Activated naive CD8-positive, alpha-beta T cell treated with anti-CD3 and anti-CD28 coated beads, Interleukin-2, amount 10 ng/mL, durations not matched to agents 7 days and 5 days (primary cell): ENCODE measurements at regions not wholly inside any gene's neighbourhood (a gene's known extent, or its start where the extent isn't known, plus 50 kb on each side); places are given as distances from the start of the nearest gene placed in this dataset.

Experiments
- ATAC-seq: fragments of 150-1000 bp; cut with Tn5 transposase; one replicate; pipeline ENCODE4 v1.10.0; 2021; ENCODE audit warnings: low read depth, moderate library complexity
- POLR2A ChIA-PET: fragments of 350-600 bp; sonication (Branson Sonifier 250); formaldehyde crosslinking; loops from one replicate; lab custom pipeline; 2021; ENCODE audit warnings: antibody characterized with exemption; lab: Charles Lee
- DNase-seq: peaks from one replicate; pipeline ENCODE4 v3.0.0; 2021
- H3K27ac Mint-ChIP-seq: one replicate; pipeline ENCODE4 v1.8.0; 2022; ENCODE audit warnings: mild to moderate bottlenecking, mixed read lengths
- H3K27me3 Mint-ChIP-seq: one replicate; pipeline ENCODE4 v1.8.0; 2022; ENCODE audit warnings: mild to moderate bottlenecking, moderate library complexity, mixed read lengths
- H3K36me3 Mint-ChIP-seq: one replicate; pipeline ENCODE4 v1.8.0; 2021; ENCODE audit warnings: mild to moderate bottlenecking, mixed read lengths
- H3K4me1 Mint-ChIP-seq: one replicate; pipeline ENCODE4 v1.8.0; 2021; ENCODE audit warnings: mixed read lengths
- H3K4me3 Mint-ChIP-seq: one replicate; pipeline ENCODE4 v1.8.0; 2022; ENCODE audit warnings: mild to moderate bottlenecking, moderate library complexity, mixed read lengths
- H3K9me3 Mint-ChIP-seq: one replicate; pipeline ENCODE4 v1.8.0; 2021; ENCODE audit warnings: mixed read lengths

- no peaks in the 10 kb centered on the region for H3K9me3 Mint-ChIP-seq
- no peak overlapping the region for H3K4me3 Mint-ChIP-seq
- no peak overlapping the region for H3K27ac Mint-ChIP-seq
- H3K27me3 Mint-ChIP-seq, result peaks cover 3% of the 10 kb centered on the region
- ATAC-seq (no peak), DNase-seq (no peak)
- no peaks in the 10 kb centered on the region for H3K4me1 Mint-ChIP-seq
- no peaks in the 10 kb centered on the region for H3K36me3 Mint-ChIP-seq
- POLR2A ChIA-PET, result no interaction called here
Measured at GRCh38 chr5:74149395-74149794, 491.1 kb downstream of the ENC1 start.

GRCh38 chr5:74148321-74148720, 492.2 kb downstream of the ENC1 start:
- H3K27me3 Mint-ChIP-seq, result peaks cover 3% of the 10 kb centered on the region
- H3K9me3 Mint-ChIP-seq, result no peaks in the 10 kb centered on the region
- POLR2A ChIA-PET, result no interaction called here
- no peaks in the 10 kb centered on the region for H3K36me3 Mint-ChIP-seq
- no peaks in the 10 kb centered on the region for H3K4me1 Mint-ChIP-seq
- H3K4me3 Mint-ChIP-seq, result no peak overlapping the region
- ATAC-seq (no peak), DNase-seq (no peak)
- no peak overlapping the region for H3K27ac Mint-ChIP-seq

GRCh38 chr5:74146796-74147195, 493.7 kb downstream of the ENC1 start:
- H3K4me1 Mint-ChIP-seq, result no peaks in the 10 kb centered on the region
- no peak overlapping the region for H3K4me3 Mint-ChIP-seq
- H3K27ac Mint-ChIP-seq, result no peak overlapping the region
- no peaks in the 10 kb centered on the region for H3K36me3 Mint-ChIP-seq
- POLR2A ChIA-PET, result no interaction called here
- no peak for DNase-seq
- no peak for ATAC-seq
- H3K27me3 Mint-ChIP-seq, result peaks cover 3% of the 10 kb centered on the region
- H3K9me3 Mint-ChIP-seq, result no peaks in the 10 kb centered on the region

- DNase-seq (no peak), ATAC-seq (no peak)
- Mint-ChIP-seq H3K27ac (no peak overlapping the region), H3K36me3 (no peaks in the 10 kb centered on the region), H3K9me3 (no peaks in the 10 kb centered on the region), H3K4me1 (no peaks in the 10 kb centered on the region), H3K27me3 (peaks cover 3% of the 10 kb centered on the region), H3K4me3 (no peak overlapping the region)
- POLR2A ChIA-PET, result no interaction called here
Measured at GRCh38 chr5:74145951-74146350, 494.6 kb downstream of the ENC1 start.

GRCh38 chr5:74143721-74144330, 496.7 kb downstream of the ENC1 start:
- Mint-ChIP-seq H3K9me3 (no peaks in the 10 kb centered on the region), H3K4me3 (no peak overlapping the region), H3K27me3 (peaks cover 3% of the 10 kb centered on the region), H3K27ac (no peak overlapping the region), H3K36me3 (no peaks in the 10 kb centered on the region), H3K4me1 (no peaks in the 10 kb centered on the region)
- POLR2A ChIA-PET, result no interaction called here
- ATAC-seq (no peak), DNase-seq (no peak)

- ATAC-seq (no peak), DNase-seq (no peak)
- Mint-ChIP-seq H3K27ac (no peak overlapping the region), H3K27me3 (peaks cover 3% of the 10 kb centered on the region), H3K4me1 (no peaks in the 10 kb centered on the region), H3K9me3 (no peaks in the 10 kb centered on the region), H3K36me3 (no peaks in the 10 kb centered on the region), H3K4me3 (no peak overlapping the region)
- POLR2A ChIA-PET, result no interaction called here
Measured at GRCh38 chr5:74143151-74143550, 497.4 kb downstream of the ENC1 start.

GRCh38 chr5:74141053-74141452, 499.5 kb downstream of the ENC1 start:
- ATAC-seq, result no peak
- Mint-ChIP-seq H3K4me3 (no peak overlapping the region), H3K36me3 (no peaks in the 10 kb centered on the region)

GRCh38 chr5:74140409-74140808, 500.1 kb downstream of the ENC1 start:
- DNase-seq, result no peak
- POLR2A ChIA-PET, result no interaction called here
- no peaks in the 10 kb centered on the region for H3K36me3 Mint-ChIP-seq
- H3K4me1 Mint-ChIP-seq, result no peaks in the 10 kb centered on the region
- H3K4me3 Mint-ChIP-seq, result no peak overlapping the region
- ATAC-seq, result no peak
- H3K27ac Mint-ChIP-seq, result no peak overlapping the region
- H3K9me3 Mint-ChIP-seq, result no peaks in the 10 kb centered on the region
- peaks cover 6% of the 10 kb centered on the region for H3K27me3 Mint-ChIP-seq

More at GRCh38 chr5:74141053-74141452, 499.5 kb downstream of the ENC1 start:
- POLR2A ChIA-PET, result no interaction called here
- H3K27ac Mint-ChIP-seq, result no peak overlapping the region
- no peak for DNase-seq
- no peaks in the 10 kb centered on the region for H3K4me1 Mint-ChIP-seq
- peaks cover 6% of the 10 kb centered on the region for H3K27me3 Mint-ChIP-seq
- no peaks in the 10 kb centered on the region for H3K9me3 Mint-ChIP-seq

- Mint-ChIP-seq H3K4me1 (no peaks in the 10 kb centered on the region), H3K27ac (no peak overlapping the region), H3K9me3 (no peaks in the 10 kb centered on the region), H3K27me3 (peaks cover 6% of the 10 kb centered on the region), H3K4me3 (no peak overlapping the region), H3K36me3 (no peaks in the 10 kb centered on the region)
- no peak for DNase-seq
- POLR2A ChIA-PET, result no interaction called here
- ATAC-seq, result no peak
Measured at GRCh38 chr5:74139589-74139988, 500.9 kb downstream of the ENC1 start.

GRCh38 chr5:74138721-74139120, 501.8 kb downstream of the ENC1 start:
- POLR2A ChIA-PET, result no interaction called here
- Mint-ChIP-seq H3K9me3 (no peaks in the 10 kb centered on the region), H3K27ac (no peak overlapping the region), H3K27me3 (peaks cover 6% of the 10 kb centered on the region), H3K4me1 (no peaks in the 10 kb centered on the region), H3K4me3 (no peak overlapping the region), H3K36me3 (no peaks in the 10 kb centered on the region)
- DNase-seq (no peak), ATAC-seq (no peak)

GRCh38 chr5:74136276-74136825, 504.2 kb downstream of the ENC1 start:
- Mint-ChIP-seq H3K4me1 (no peaks in the 10 kb centered on the region), H3K27ac (no peak overlapping the region), H3K36me3 (no peaks in the 10 kb centered on the region), H3K9me3 (no peaks in the 10 kb centered on the region), H3K27me3 (peaks cover 6% of the 10 kb centered on the region), H3K4me3 (no peak overlapping the region)
- no peak for DNase-seq
- POLR2A ChIA-PET, result interaction anchor here (0.5 kb wide), 1 partner anchor 657 kb away, joined by 4 read pairs; no protein-coding TSS in a partner anchor
- no peak for ATAC-seq

GRCh38 chr5:74135033-74135432, 505.5 kb downstream of the ENC1 start:
- no peak for ATAC-seq
- POLR2A ChIA-PET, result no interaction called here
- H3K36me3 Mint-ChIP-seq, result no peaks in the 10 kb centered on the region

GRCh38 chr5:74132485-74132884, 506.5 kb downstream of the ARHGEF28 start:
- no peak overlapping the region for H3K4me3 Mint-ChIP-seq
- ATAC-seq, result no peak
- DNase-seq, result no peak
- H3K4me1 Mint-ChIP-seq, result no peaks in the 10 kb centered on the region
- H3K9me3 Mint-ChIP-seq, result no peaks in the 10 kb centered on the region
- no peak overlapping the region for H3K27ac Mint-ChIP-seq
- POLR2A ChIA-PET, result no interaction called here
- H3K36me3 Mint-ChIP-seq, result no peaks in the 10 kb centered on the region
- H3K27me3 Mint-ChIP-seq, result peaks cover 8% of the 10 kb centered on the region

More at GRCh38 chr5:74135033-74135432, 505.5 kb downstream of the ENC1 start:
- Mint-ChIP-seq H3K4me3 (no peak overlapping the region), H3K4me1 (no peaks in the 10 kb centered on the region), H3K27me3 (peaks cover 6% of the 10 kb centered on the region), H3K27ac (no peak overlapping the region), H3K9me3 (no peaks in the 10 kb centered on the region)
- no peak for DNase-seq

GRCh38 chr5:74131250-74131649, 505.3 kb downstream of the ARHGEF28 start:
- DNase-seq, result no peak
- no peak overlapping the region for H3K4me3 Mint-ChIP-seq
- ATAC-seq, result no peak
- POLR2A ChIA-PET, result no interaction called here
- H3K9me3 Mint-ChIP-seq, result no peaks in the 10 kb centered on the region
- H3K4me1 Mint-ChIP-seq, result no peaks in the 10 kb centered on the region
- H3K27ac Mint-ChIP-seq, result no peak overlapping the region
- H3K27me3 Mint-ChIP-seq, result peaks cover 2% of the 10 kb centered on the region
- no peaks in the 10 kb centered on the region for H3K36me3 Mint-ChIP-seq
